Uterus (tissue), 2 donors: ENCODE measurements at regions not wholly inside any gene's neighbourhood (a gene's known extent, or its start where the extent isn't known, plus 50 kb on each side); places are given as distances from the start of the nearest gene placed in this dataset.

Experiments used
- POLR2A ChIP-seq, 2 donors: fragments of 450-650 bp; IDR thresholded peaks; one replicate each; pipeline ENCODE4 v1.6.1; 2016; ENCODE audit warnings: antibody characterized with exemption in 2 of 2, mild to moderate bottlenecking in 1 of 2, moderate library complexity in 1 of 2
- TF ChIP-seq, protein P1 (sequence below), 4 experiments: fragments of 200-600 bp in 2 of 4; fragments of 450-650 bp in 2 of 4; sonication (generic) in 2 of 4; IDR thresholded peaks; one replicate each; pipeline ENCODE4 v1.5.1; 2016 to 2019; ENCODE audit warnings: antibody characterized with exemption in 4 of 4, mild to moderate bottlenecking in 2 of 4, moderate library complexity in 1 of 4

DNA sequence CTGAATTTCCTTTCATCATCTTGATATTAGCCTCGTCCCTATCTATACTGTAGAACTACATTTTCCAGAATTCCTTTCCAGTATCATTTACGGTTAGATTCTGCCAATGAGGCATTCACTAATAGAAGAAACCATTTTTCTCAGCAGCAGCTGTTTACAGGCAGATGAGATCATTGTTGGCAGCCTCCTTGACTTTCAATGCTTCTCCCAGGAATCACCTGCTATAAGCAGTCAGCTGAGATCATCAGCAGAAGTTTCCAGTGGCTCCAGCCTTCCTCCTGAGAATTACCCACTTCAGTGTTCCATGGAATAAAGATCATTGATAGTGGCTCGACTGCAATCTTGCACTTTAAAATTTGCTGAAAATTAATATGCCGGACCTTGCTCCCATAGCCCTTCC is 157.3 kb upstream of the TET2 start:
- TF ChIP-seq, protein P1, sequence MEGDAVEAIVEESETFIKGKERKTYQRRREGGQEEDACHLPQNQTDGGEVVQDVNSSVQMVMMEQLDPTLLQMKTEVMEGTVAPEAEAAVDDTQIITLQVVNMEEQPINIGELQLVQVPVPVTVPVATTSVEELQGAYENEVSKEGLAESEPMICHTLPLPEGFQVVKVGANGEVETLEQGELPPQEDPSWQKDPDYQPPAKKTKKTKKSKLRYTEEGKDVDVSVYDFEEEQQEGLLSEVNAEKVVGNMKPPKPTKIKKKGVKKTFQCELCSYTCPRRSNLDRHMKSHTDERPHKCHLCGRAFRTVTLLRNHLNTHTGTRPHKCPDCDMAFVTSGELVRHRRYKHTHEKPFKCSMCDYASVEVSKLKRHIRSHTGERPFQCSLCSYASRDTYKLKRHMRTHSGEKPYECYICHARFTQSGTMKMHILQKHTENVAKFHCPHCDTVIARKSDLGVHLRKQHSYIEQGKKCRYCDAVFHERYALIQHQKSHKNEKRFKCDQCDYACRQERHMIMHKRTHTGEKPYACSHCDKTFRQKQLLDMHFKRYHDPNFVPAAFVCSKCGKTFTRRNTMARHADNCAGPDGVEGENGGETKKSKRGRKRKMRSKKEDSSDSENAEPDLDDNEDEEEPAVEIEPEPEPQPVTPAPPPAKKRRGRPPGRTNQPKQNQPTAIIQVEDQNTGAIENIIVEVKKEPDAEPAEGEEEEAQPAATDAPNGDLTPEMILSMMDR (IDR thresholded peaks at IDR 0.05): no peak
- no peak for TF ChIP-seq POLR2A (IDR thresholded peaks at IDR 0.05)
